ENCODE measurements at regions not wholly inside any gene's neighbourhood (a gene's known extent, or its start where the extent isn't known, plus 50 kb on each side); places are given as distances from the start of the nearest gene placed in this dataset.

GRCh38 chr1:243973169-243973568 lies 77.9 kb upstream of the ZBTB18 start:
- TF ChIP-seq CTCF (IDR thresholded peaks at IDR 0.05) = no peak
- no peak for TF ChIP-seq POLR2A (IDR thresholded peaks at IDR 0.05)
- no peak for TF ChIP-seq POLR2AphosphoS5 (IDR thresholded peaks at IDR 0.05)
- no peak for TF ChIP-seq EP300 (IDR thresholded peaks at IDR 0.05)
